ENCODE measurements at regions not wholly inside any gene's neighbourhood (a gene's known extent, or its start where the extent isn't known, plus 50 kb on each side); places are given as distances from the start of the nearest gene placed in this dataset.

DNA sequence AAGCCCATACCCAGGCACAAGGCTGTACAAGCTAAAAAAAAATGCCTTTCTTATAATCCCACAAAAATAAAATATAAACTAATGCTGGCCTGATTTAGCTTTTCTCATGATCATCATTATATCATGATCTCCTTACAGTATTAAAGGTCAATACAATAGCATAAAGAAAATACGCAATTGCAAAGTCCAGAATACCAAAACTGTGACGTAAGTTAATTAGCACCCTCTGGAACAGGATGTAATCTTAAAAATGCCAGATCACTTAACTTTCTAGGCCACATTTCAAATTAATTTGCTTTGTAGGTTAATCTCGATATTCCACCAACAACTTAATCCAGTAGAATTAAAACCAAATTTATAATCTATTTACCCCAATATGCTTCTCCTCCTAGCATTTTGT, 444.2 kb upstream of the CYLC2 start:
- Histone ChIP-seq H3K27ac (ENCODE audit: low read depth in 1 of 2, low read length in 2 of 2) (no peak overlapping the region), H3K4me1 (ENCODE audit: control insufficient read depth in 4 of 4, insufficient read depth in 4 of 4, low read length in 3 of 4) (no peaks in the 10 kb centered on the region), H3K36me3 (ENCODE audit: control insufficient read depth in 4 of 4, insufficient read depth in 3 of 4, low read depth in 1 of 4, low read length in 3 of 4) (no peaks in the 10 kb centered on the region), H3K9me3 (ENCODE audit: control insufficient read depth in 4 of 4, low read length in 3 of 4) (peaks cover 2 to 19% (median 6%) of the 10 kb centered on the region in 4 donors), H3K27me3 (ENCODE audit: control insufficient read depth in 4 of 4, insufficient read depth in 4 of 4, low read length in 3 of 4) (peaks cover 0 to 2% (median 0%) of the 10 kb centered on the region in 4 donors), H3K4me3 (ENCODE audit: low read depth in 1 of 3, low read length in 3 of 3) (no peak overlapping the region), H3K9ac (ENCODE audit: low read depth in 1 of 2, low read length in 2 of 2) (no peak overlapping the region)
- 82% methylated on average over 3 of the region's 3 CpGs for WGBS
- DNase-seq (ENCODE audit: low spot score) = no peak
- no peak for TF ChIP-seq TAF1 (conservative IDR thresholded peaks at IDR 0.05)
- TF ChIP-seq RXRA (IDR thresholded peaks at IDR 0.05) = no peak
- no peak for TF ChIP-seq JUND (IDR thresholded peaks at IDR 0.05)
- no peak for TF ChIP-seq YY1 (IDR thresholded peaks at IDR 0.05)
- TF ChIP-seq HNF4G (IDR thresholded peaks at IDR 0.05) = no peak
- TF ChIP-seq GABPA (IDR thresholded peaks at IDR 0.05 in 1 of 2, conservative IDR thresholded peaks at IDR 0.05 in 1 of 2) = no peak
- TF ChIP-seq HNF4A (conservative IDR thresholded peaks at IDR 0.05) = no peak
- TF ChIP-seq FOXA1 (IDR thresholded peaks at IDR 0.05) = no peak
- no peak for TF ChIP-seq NR2F2 (IDR thresholded peaks at IDR 0.05)
- no peak for TF ChIP-seq RAD21 (IDR thresholded peaks at IDR 0.05)
- TF ChIP-seq, protein P1, sequence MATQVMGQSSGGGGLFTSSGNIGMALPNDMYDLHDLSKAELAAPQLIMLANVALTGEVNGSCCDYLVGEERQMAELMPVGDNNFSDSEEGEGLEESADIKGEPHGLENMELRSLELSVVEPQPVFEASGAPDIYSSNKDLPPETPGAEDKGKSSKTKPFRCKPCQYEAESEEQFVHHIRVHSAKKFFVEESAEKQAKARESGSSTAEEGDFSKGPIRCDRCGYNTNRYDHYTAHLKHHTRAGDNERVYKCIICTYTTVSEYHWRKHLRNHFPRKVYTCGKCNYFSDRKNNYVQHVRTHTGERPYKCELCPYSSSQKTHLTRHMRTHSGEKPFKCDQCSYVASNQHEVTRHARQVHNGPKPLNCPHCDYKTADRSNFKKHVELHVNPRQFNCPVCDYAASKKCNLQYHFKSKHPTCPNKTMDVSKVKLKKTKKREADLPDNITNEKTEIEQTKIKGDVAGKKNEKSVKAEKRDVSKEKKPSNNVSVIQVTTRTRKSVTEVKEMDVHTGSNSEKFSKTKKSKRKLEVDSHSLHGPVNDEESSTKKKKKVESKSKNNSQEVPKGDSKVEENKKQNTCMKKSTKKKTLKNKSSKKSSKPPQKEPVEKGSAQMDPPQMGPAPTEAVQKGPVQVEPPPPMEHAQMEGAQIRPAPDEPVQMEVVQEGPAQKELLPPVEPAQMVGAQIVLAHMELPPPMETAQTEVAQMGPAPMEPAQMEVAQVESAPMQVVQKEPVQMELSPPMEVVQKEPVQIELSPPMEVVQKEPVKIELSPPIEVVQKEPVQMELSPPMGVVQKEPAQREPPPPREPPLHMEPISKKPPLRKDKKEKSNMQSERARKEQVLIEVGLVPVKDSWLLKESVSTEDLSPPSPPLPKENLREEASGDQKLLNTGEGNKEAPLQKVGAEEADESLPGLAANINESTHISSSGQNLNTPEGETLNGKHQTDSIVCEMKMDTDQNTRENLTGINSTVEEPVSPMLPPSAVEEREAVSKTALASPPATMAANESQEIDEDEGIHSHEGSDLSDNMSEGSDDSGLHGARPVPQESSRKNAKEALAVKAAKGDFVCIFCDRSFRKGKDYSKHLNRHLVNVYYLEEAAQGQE (IDR thresholded peaks at IDR 0.05) = no peak

DNA sequence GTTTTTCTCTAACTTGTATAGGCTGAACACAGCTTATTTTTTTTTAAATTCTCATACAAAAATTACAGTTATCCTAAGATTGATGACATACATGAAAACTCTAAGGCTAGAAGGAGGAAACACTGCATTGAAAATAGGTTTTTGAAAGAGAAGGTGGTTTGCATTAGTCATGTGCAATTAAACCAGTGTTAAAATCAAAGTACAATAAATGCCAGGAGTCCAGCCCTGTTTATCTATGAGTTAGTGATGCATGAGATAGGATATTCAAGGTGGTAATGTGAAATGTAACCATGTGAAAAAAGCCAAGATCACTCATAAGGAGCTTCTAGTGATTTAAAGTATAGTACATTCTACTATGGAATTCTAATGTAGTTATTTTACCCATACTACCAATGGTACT, 444.9 kb upstream of the CYLC2 start:
- Histone ChIP-seq H3K27me3 (ENCODE audit: control insufficient read depth in 4 of 4, insufficient read depth in 4 of 4, low read length in 3 of 4) (peaks cover 0 to 2% (median 0%) of the 10 kb centered on the region in 4 donors), H3K4me1 (ENCODE audit: control insufficient read depth in 4 of 4, insufficient read depth in 4 of 4, low read length in 3 of 4) (no peaks in the 10 kb centered on the region), H3K27ac (ENCODE audit: low read depth in 1 of 2, low read length in 2 of 2) (no peak overlapping the region), H3K9ac (ENCODE audit: low read depth in 1 of 2, low read length in 2 of 2) (no peak overlapping the region), H3K4me3 (ENCODE audit: low read depth in 1 of 3, low read length in 3 of 3) (no peak overlapping the region), H3K36me3 (ENCODE audit: control insufficient read depth in 4 of 4, insufficient read depth in 3 of 4, low read depth in 1 of 4, low read length in 3 of 4) (no peaks in the 10 kb centered on the region), H3K9me3 (ENCODE audit: control insufficient read depth in 4 of 4, low read length in 3 of 4) (peaks cover 2 to 19% (median 6%) of the 10 kb centered on the region in 4 donors)
- TF ChIP-seq GABPA (IDR thresholded peaks at IDR 0.05 in 1 of 2, conservative IDR thresholded peaks at IDR 0.05 in 1 of 2) = no peak
- TF ChIP-seq, protein P2, sequence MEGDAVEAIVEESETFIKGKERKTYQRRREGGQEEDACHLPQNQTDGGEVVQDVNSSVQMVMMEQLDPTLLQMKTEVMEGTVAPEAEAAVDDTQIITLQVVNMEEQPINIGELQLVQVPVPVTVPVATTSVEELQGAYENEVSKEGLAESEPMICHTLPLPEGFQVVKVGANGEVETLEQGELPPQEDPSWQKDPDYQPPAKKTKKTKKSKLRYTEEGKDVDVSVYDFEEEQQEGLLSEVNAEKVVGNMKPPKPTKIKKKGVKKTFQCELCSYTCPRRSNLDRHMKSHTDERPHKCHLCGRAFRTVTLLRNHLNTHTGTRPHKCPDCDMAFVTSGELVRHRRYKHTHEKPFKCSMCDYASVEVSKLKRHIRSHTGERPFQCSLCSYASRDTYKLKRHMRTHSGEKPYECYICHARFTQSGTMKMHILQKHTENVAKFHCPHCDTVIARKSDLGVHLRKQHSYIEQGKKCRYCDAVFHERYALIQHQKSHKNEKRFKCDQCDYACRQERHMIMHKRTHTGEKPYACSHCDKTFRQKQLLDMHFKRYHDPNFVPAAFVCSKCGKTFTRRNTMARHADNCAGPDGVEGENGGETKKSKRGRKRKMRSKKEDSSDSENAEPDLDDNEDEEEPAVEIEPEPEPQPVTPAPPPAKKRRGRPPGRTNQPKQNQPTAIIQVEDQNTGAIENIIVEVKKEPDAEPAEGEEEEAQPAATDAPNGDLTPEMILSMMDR (IDR thresholded peaks at IDR 0.05; ENCODE audit: low read depth, low read length, missing input control) = no peak
- no peak for TF ChIP-seq RAD21 (IDR thresholded peaks at IDR 0.05)
- TF ChIP-seq, protein P1 (IDR thresholded peaks at IDR 0.05) = no peak
- no peak for TF ChIP-seq FOXA2 (IDR thresholded peaks at IDR 0.05)
- TF ChIP-seq, protein P3, sequence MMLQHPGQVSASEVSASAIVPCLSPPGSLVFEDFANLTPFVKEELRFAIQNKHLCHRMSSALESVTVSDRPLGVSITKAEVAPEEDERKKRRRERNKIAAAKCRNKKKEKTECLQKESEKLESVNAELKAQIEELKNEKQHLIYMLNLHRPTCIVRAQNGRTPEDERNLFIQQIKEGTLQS (IDR thresholded peaks at IDR 0.05) = no peak
- no peak for TF ChIP-seq SP1 (IDR thresholded peaks at IDR 0.05)
- TF ChIP-seq RXRA (IDR thresholded peaks at IDR 0.05) = no peak
- no peak for TF ChIP-seq TAF1 (conservative IDR thresholded peaks at IDR 0.05)
- TF ChIP-seq, protein P4, sequence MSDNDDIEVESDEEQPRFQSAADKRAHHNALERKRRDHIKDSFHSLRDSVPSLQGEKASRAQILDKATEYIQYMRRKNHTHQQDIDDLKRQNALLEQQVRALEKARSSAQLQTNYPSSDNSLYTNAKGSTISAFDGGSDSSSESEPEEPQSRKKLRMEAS (IDR thresholded peaks at IDR 0.05) = no peak
- no peak for DNase-seq (ENCODE audit: low spot score)

All from liver (tissue), 8 donors.